Calu3 (cell line): ENCODE measurements at regions not wholly inside any gene's neighbourhood (a gene's known extent, or its start where the extent isn't known, plus 50 kb on each side); places are given as distances from the start of the nearest gene placed in this dataset.

Source experiments
- BruUV-seq: library from RNA; stranded (reverse); fragments of 400-500 nt; replicated peaks from 2 replicates; lab custom pipeline; 2021; lab: Mats Ljungman, UMichigan
- CTCF ChIA-PET: fragments of 300-600 bp; sonication (Branson Sonifier 250); formaldehyde crosslinking; loops from one replicate; lab custom pipeline; 2022; ENCODE audit warnings: antibody characterized with exemption; lab: Charles Lee
- DNase-seq: peaks from one replicate; pipeline ENCODE4 v3.0.0; 2022
- H3K27ac Mint-ChIP-seq: one replicate; pipeline ENCODE4 v1.8.0; 2022; ENCODE audit warnings: mixed read lengths; ENCODE audit not compliant: unreplicated experiment
- H3K27me3 Mint-ChIP-seq: one replicate; pipeline ENCODE4 v1.8.0; 2022; ENCODE audit warnings: mixed read lengths; ENCODE audit not compliant: unreplicated experiment
- H3K36me3 Mint-ChIP-seq: one replicate; pipeline ENCODE4 v1.8.0; 2022; ENCODE audit warnings: mild to moderate bottlenecking, moderate library complexity, mixed read lengths; ENCODE audit not compliant: insufficient read depth, unreplicated experiment
- H3K4me1 Mint-ChIP-seq: one replicate; pipeline ENCODE4 v1.8.0; 2022; ENCODE audit warnings: mild to moderate bottlenecking, low read depth, mixed read lengths; ENCODE audit not compliant: unreplicated experiment
- H3K4me3 Mint-ChIP-seq: one replicate; pipeline ENCODE4 v1.8.0; 2022; ENCODE audit warnings: mild to moderate bottlenecking, low read depth, moderate library complexity, mixed read lengths; ENCODE audit not compliant: unreplicated experiment
- H3K9me3 Mint-ChIP-seq: one replicate; pipeline ENCODE4 v1.8.0; 2022; ENCODE audit warnings: low read depth, mixed read lengths; ENCODE audit not compliant: unreplicated experiment
- CTCF ChIP-seq: fragments of 200-600 bp; IDR thresholded peaks from one replicate; pipeline ENCODE4 v1.8.0; 2022; ENCODE audit warnings: antibody characterized with exemption; ENCODE audit not compliant: unreplicated experiment
- intact Hi-C: fragments of 100-400 bp; cut with micrococcal nuclease; formaldehyde crosslinking; loops from one replicate; pipeline ENCODE4 v1.10.0; 2022; ENCODE audit not compliant: unreplicated experiment

- Mint-ChIP-seq H3K36me3 (no peaks in the 10 kb centered on the region), H3K4me1 (no peaks in the 10 kb centered on the region), H3K27me3 (peaks cover 10% of the 10 kb centered on the region), H3K27ac (no peak overlapping the region), H3K4me3 (no peak overlapping the region), H3K9me3 (no peaks in the 10 kb centered on the region)
- BruUV-seq, result no TSS peak
- intact Hi-C loops, result no loop called here
- no peak for TF ChIP-seq CTCF
- no peak for DNase-seq
- CTCF ChIA-PET, result no interaction called here
Observed at GRCh38 chr1:64363616-64364015, 106.3 kb upstream of the CACHD1 start.

- Mint-ChIP-seq H3K4me3 (no peak overlapping the region), H3K9me3 (no peaks in the 10 kb centered on the region), H3K4me1 (no peaks in the 10 kb centered on the region), H3K27me3 (peaks cover 10% of the 10 kb centered on the region), H3K27ac (no peak overlapping the region), H3K36me3 (no peaks in the 10 kb centered on the region)
- TF ChIP-seq CTCF, result no peak
- no peak for DNase-seq
- intact Hi-C loops, result no loop called here
- CTCF ChIA-PET, result no interaction called here
- no TSS peak for BruUV-seq
Observed at GRCh38 chr1:64366821-64367220, 103.1 kb upstream of the CACHD1 start.

GRCh38 chr1:64368344-64368743, 101.6 kb upstream of the CACHD1 start:
- CTCF ChIA-PET, result no interaction called here
- Mint-ChIP-seq H3K9me3 (no peaks in the 10 kb centered on the region), H3K4me3 (no peak overlapping the region), H3K27ac (no peak overlapping the region), H3K36me3 (no peaks in the 10 kb centered on the region), H3K4me1 (no peaks in the 10 kb centered on the region), H3K27me3 (peaks cover 10% of the 10 kb centered on the region)
- no peak for TF ChIP-seq CTCF
- intact Hi-C loops, result no loop called here
- no TSS peak for BruUV-seq
- no peak for DNase-seq

GRCh38 chr1:64378826-64379225, 91.1 kb upstream of the CACHD1 start:
- Mint-ChIP-seq H3K4me3 (no peak overlapping the region), H3K36me3 (no peaks in the 10 kb centered on the region), H3K4me1 (no peaks in the 10 kb centered on the region), H3K27ac (no peak overlapping the region), H3K9me3 (no peaks in the 10 kb centered on the region), H3K27me3 (peaks cover 11% of the 10 kb centered on the region)
- no peak for DNase-seq
- intact Hi-C loops, result no loop called here
- TF ChIP-seq CTCF, result no peak
- CTCF ChIA-PET, result no interaction called here
- no TSS peak for BruUV-seq
